Caco-2 (cell line): ENCODE measurements at regions not wholly inside any gene's neighbourhood (a gene's known extent, or its start where the extent isn't known, plus 50 kb on each side); places are given as distances from the start of the nearest gene placed in this dataset.

Experiments
- BruUV-seq: library from RNA; stranded (reverse); fragments of 400-500 nt; replicated peaks from 2 replicates; lab custom pipeline; 2021; lab: Mats Ljungman, UMichigan
- CTCF ChIA-PET: fragments of 300-600 bp; sonication (Branson Sonifier 250); formaldehyde crosslinking; loops from one replicate; lab custom pipeline; 2022; ENCODE audit warnings: antibody characterized with exemption; lab: Charles Lee
- POLR2A ChIA-PET: fragments of 300-600 bp; sonication (Branson Sonifier 250); formaldehyde crosslinking; loops from one replicate; lab custom pipeline; 2022; ENCODE audit warnings: antibody characterized with exemption; lab: Charles Lee
- DNase-seq, 2 experiments: peaks; one replicate each; pipeline versions ENCODE4 v3.0.0 to v3.0.0-alpha.2; 2020 to 2022
- H3K27me3 ChIP-seq: replicated peaks from 2 replicates; pipeline ENCODE4 v1.6.0; 2011; ENCODE audit warnings: low read length; ENCODE audit not compliant: control insufficient read depth, insufficient read depth
- H3K36me3 ChIP-seq: 2 replicates; pipeline ENCODE4 v1.5.1; 2011; ENCODE audit warnings: low read length; ENCODE audit not compliant: control insufficient read depth, insufficient read depth
- H3K4me1 ChIP-seq: fragments of 250-450 bp; sonication (Bioruptor Pico); 2 replicates; pipeline ENCODE4 v1.5.1; 2020; ENCODE audit warnings: mild to moderate bottlenecking
- H3K4me3 ChIP-seq: 2 replicates; pipeline ENCODE4 v1.5.1; 2011; ENCODE audit warnings: low read depth, mild to moderate bottlenecking, control low read depth, low read length
- H3K9me3 ChIP-seq: fragments of 250-450 bp; sonication (Bioruptor Pico); 2 replicates; pipeline ENCODE4 v1.5.1; 2020; ENCODE audit warnings: mild to moderate bottlenecking, moderate library complexity
- H3K27ac Mint-ChIP-seq: one replicate; pipeline ENCODE4 v1.8.0; 2022; ENCODE audit warnings: mixed read lengths; ENCODE audit not compliant: unreplicated experiment
- H3K27me3 Mint-ChIP-seq: one replicate; pipeline ENCODE4 v1.8.0; 2022; ENCODE audit warnings: mixed read lengths; ENCODE audit not compliant: insufficient read depth, unreplicated experiment
- H3K36me3 Mint-ChIP-seq: one replicate; pipeline ENCODE4 v1.8.0; 2022; ENCODE audit warnings: mild to moderate bottlenecking, mixed read lengths; ENCODE audit not compliant: insufficient read depth, unreplicated experiment
- H3K4me1 Mint-ChIP-seq: one replicate; pipeline ENCODE4 v1.8.0; 2022; ENCODE audit warnings: low read depth, mixed read lengths; ENCODE audit not compliant: unreplicated experiment
- H3K4me3 Mint-ChIP-seq: one replicate; pipeline ENCODE4 v1.8.0; 2022; ENCODE audit warnings: mild to moderate bottlenecking, moderate library complexity, mixed read lengths; ENCODE audit not compliant: unreplicated experiment
- H3K9me3 Mint-ChIP-seq: one replicate; pipeline ENCODE4 v1.8.0; 2022; ENCODE audit warnings: mixed read lengths; ENCODE audit not compliant: unreplicated experiment
- CTCF ChIP-seq, 2 experiments: fragments of 200-600 bp in 1 of 2; IDR thresholded peaks; 1 replicate in 1 of 2; 2 replicates in 1 of 2; pipeline versions ENCODE4 v1.5.1 to v1.8.0; 2011 to 2022; ENCODE audit warnings: antibody characterized with exemption in 1 of 2, control low read depth in 1 of 2, inconsistent platforms in 1 of 2, low read depth in 1 of 2, low read length in 1 of 2, mild to moderate bottlenecking in 1 of 2, moderate library complexity in 1 of 2; ENCODE audit not compliant: insufficient read depth in 1 of 2, severe bottlenecking in 1 of 2, unreplicated experiment in 1 of 2
- intact Hi-C: fragments of 100-400 bp; cut with micrococcal nuclease; formaldehyde crosslinking; loops from one replicate; pipeline ENCODE4 v1.10.0; 2022; ENCODE audit not compliant: unreplicated experiment

- no peaks in the 10 kb centered on the region for H3K4me1 Mint-ChIP-seq
- BruUV-seq = no TSS peak
- Histone ChIP-seq H3K36me3 (no peaks in the 10 kb centered on the region), H3K27me3 (no peaks in the 10 kb centered on the region), H3K9me3 (peaks cover 26% of the 10 kb centered on the region), H3K4me1 (no peaks in the 10 kb centered on the region), H3K4me3 (no peak overlapping the region)
- no peak overlapping the region for H3K27ac Mint-ChIP-seq
- ChIA-PET POLR2A (no interaction called here), CTCF (no interaction called here)
- H3K27me3 Mint-ChIP-seq = no peaks in the 10 kb centered on the region
- TF ChIP-seq CTCF (IDR thresholded peaks at IDR 0.05; ENCODE audit: insufficient read depth in 1 of 2, low read depth in 1 of 2, low read length in 1 of 2, severe bottlenecking in 1 of 2, unreplicated experiment in 1 of 2) = no peak
- no peaks in the 10 kb centered on the region for H3K36me3 Mint-ChIP-seq
- peaks cover 21% of the 10 kb centered on the region for H3K9me3 Mint-ChIP-seq
- intact Hi-C loops = no loop called here
- no peak for DNase-seq
- no peak overlapping the region for H3K4me3 Mint-ChIP-seq
Observed at GRCh38 chr17:26782153-26782552, 511.8 kb upstream of the WSB1 start.

GRCh38 chr17:26792486-26792885 lies 501.4 kb upstream of the WSB1 start:
- DNase-seq = no peak

GRCh38 chr17:26807024-26807423 lies 486.9 kb upstream of the WSB1 start:
- Mint-ChIP-seq H3K27ac (no peak overlapping the region), H3K36me3 (no peaks in the 10 kb centered on the region), H3K4me3 (no peak overlapping the region), H3K9me3 (no peaks in the 10 kb centered on the region), H3K4me1 (no peaks in the 10 kb centered on the region), H3K27me3 (no peaks in the 10 kb centered on the region)
- Histone ChIP-seq H3K4me1 (no peaks in the 10 kb centered on the region), H3K36me3 (no peaks in the 10 kb centered on the region), H3K9me3 (peaks cover 31% of the 10 kb centered on the region), H3K27me3 (no peaks in the 10 kb centered on the region), H3K4me3 (no peak overlapping the region)
- no TSS peak for BruUV-seq
- intact Hi-C loops = no loop called here
- no peak for DNase-seq
- CTCF ChIA-PET = no interaction called here
- no peak for TF ChIP-seq CTCF (IDR thresholded peaks at IDR 0.05; ENCODE audit: insufficient read depth in 1 of 2, low read depth in 1 of 2, low read length in 1 of 2, severe bottlenecking in 1 of 2, unreplicated experiment in 1 of 2)
- POLR2A ChIA-PET = no interaction called here

More at GRCh38 chr17:26792486-26792885, 501.4 kb upstream of the WSB1 start:
- Histone ChIP-seq H3K9me3 (peaks cover 34% of the 10 kb centered on the region), H3K27me3 (no peaks in the 10 kb centered on the region), H3K4me3 (no peak overlapping the region), H3K36me3 (no peaks in the 10 kb centered on the region), H3K4me1 (no peaks in the 10 kb centered on the region)
- H3K4me3 Mint-ChIP-seq = no peak overlapping the region
- BruUV-seq = no TSS peak
- no peaks in the 10 kb centered on the region for H3K27me3 Mint-ChIP-seq
- POLR2A ChIA-PET = no interaction called here
- no peak for TF ChIP-seq CTCF (IDR thresholded peaks at IDR 0.05; ENCODE audit: insufficient read depth in 1 of 2, low read depth in 1 of 2, low read length in 1 of 2, severe bottlenecking in 1 of 2, unreplicated experiment in 1 of 2)
- H3K27ac Mint-ChIP-seq = no peak overlapping the region
- no peaks in the 10 kb centered on the region for H3K9me3 Mint-ChIP-seq
- intact Hi-C loops = no loop called here
- CTCF ChIA-PET = no interaction called here
- no peaks in the 10 kb centered on the region for H3K4me1 Mint-ChIP-seq
- H3K36me3 Mint-ChIP-seq = no peaks in the 10 kb centered on the region
